OCI-LY7 (cell line): ENCODE measurements at regions not wholly inside any gene's neighbourhood (a gene's known extent, or its start where the extent isn't known, plus 50 kb on each side); places are given as distances from the start of the nearest gene placed in this dataset.

Source experiments
- CTCF ChIP-seq: fragments of 200-600 bp; sonication (generic); conservative IDR thresholded peaks from 2 replicates; pipeline ENCODE4 v1.5.1; 2014; ENCODE audit warnings: mild to moderate bottlenecking, antibody characterized with exemption, low read length, moderate library complexity, mixed read lengths
- EZH2phosphoT487 ChIP-seq: fragments of 200-600 bp; sonication (generic); IDR thresholded peaks from 2 replicates; pipeline ENCODE4 v1.6.1; 2018; ENCODE audit warnings: low read depth, borderline replicate concordance, mild to moderate bottlenecking, mixed run types, antibody characterized with exemption, low read length, moderate library complexity, mixed read lengths

- TF ChIP-seq CTCF (no peak), EZH2phosphoT487 (no peak)
Observed at GRCh38 chr5:39760385-39761198, 335.8 kb upstream of the DAB2 start.
